ENCODE measurements at regions not wholly inside any gene's neighbourhood (a gene's known extent, or its start where the extent isn't known, plus 50 kb on each side); places are given as distances from the start of the nearest gene placed in this dataset.
"Not testable (repeated sequence)": the region's sequence is repeated elsewhere in the genome, so short reads cannot be mapped to it uniquely, and the experiment has no call there.

DNA sequence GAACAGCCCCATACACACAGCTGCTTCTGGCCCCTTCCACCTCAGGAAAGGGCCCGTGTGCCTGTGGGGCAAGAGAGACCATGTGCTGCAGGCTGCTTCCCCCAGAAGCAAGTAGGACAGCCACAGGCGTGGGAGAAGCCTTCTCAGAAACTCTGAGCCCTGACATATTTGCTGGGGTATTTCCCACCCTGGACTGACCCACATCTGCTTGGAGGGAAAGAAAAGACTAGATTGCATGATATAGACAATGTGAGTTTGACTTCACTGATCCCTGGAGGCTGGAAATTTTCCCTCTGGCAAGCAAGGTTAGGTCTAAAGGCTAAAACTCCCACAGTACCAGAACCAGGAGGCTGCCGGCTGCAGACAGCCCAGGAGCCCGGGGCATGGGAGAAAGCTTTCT, 213.3 kb upstream of the SSTR4 start:
- no peak for DNase-seq

DNA sequence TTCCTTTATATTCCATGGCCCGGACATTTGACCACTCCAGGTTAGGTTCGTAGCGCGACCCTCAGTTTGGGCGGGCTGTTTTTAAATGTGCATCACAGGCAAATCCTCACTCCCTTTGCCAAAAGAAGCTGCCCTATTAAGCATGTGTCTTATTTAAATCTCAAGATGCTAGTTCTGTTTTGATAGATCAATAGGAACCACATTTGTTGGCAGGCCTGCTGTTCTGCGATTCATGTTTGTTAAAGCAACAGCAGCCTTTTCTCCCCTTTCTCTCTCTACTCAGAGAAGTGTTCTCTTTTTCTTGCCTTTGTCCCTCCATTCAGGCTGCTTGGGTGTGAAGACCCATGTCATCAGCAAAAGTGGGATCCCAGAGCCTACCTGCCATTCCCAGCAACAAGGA, 212.0 kb upstream of the SSTR4 start:
- DNase-seq: no peak

DNA sequence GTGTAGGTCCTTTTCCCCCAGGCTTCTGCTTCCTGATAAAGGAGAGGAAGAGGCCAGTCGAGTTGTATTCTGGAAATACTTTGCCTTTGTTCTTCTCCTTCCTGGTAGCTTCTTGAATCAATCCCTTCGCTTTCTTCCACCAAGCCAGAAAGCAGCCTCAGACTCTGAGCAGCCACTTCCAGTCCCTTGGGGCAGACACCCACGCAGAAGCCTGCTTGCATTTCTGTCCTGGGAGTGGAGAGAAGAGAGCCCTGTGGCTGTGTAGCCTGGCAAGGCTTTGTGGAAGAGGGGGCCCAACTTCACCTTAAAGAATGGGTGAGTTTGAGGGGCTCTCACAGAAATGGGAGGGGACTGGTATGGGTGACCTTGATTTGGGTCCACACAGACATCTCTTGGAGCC, 211.0 kb upstream of the SSTR4 start:
- no peak for DNase-seq

DNA sequence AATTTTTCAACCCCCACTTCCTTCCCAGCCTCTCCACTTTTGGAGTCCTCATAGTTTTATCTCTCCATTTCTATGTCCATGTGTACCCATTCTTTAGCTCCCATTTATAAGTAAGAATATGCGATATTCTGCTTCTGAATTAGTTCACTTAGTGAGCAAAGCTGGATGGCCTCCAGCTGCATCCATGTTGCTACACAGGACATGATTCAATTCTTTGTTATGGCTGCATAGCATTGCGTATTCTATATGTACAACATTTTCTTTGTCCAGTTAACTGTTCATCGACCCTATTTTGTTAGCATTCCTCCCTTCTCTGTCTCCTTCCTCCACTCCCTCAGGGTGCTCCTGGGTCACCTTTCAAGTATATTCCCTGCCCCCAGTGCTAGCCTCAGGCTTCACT, 210.0 kb upstream of the SSTR4 start:
- no peak for DNase-seq

DNA sequence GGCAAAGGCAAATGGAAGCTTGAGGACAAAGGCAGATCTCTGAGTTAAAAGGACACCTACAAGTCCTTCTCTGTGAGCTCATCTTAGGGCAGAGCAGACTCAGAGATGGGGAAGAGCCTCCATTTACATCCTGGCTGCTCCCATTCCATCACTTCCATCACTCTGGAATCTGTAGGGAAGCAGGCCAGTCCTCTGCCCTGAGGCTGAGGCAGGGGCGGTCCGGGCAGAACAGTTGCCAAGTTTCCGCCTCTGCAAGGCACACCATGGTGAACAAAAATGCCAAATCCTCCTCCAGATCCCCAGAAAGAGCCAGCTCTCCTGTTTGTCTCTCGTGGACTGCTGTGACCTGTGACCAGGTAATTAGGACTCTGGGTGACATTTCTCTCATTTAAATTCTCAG, 209.6 kb upstream of the SSTR4 start:
- no peak for DNase-seq

DNA sequence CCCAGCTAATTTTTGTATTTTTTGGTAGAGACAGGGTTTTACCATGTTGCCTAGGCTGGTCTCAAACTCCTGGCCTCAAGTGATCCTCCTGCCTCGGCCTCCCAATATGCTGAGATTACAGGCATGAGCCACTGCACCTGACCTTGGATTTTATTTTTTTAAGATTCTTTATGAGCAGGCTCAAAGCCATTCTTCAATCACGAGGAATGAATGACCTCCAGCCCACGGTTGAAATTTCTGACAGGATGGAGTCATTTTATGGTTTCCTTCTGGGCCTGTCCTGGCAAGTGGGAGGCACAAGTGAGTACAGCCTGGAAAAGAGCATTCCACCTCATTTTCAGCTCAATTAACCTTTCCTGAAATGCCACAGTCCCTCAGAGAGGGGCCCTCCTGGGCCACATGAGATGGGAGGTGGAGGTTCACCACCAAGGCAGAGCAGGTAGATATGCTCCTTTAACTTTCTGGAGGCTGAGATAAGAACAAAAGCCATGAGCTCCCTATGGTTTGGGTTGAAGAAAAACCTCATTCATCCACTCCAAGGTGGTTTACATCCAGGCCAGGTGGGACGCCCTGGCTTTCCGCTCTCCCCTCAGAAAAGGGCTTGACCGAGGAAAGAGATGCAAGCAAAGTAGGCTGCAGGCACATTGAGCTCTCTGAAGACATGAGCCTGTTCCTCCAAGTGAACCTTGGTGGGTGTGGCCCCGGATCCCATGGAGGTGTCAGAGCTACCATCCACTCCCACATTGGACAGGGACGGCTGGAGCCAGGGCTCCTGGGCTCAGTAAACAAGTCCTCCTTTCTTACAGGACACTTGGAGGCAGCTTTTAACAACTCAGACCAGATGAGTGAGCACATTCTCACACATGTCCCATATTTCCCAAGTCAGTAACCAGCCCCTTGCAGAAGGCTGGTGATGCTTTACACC, 208.5 kb upstream of the SSTR4 start:
- DNase-seq: no peak

DNA sequence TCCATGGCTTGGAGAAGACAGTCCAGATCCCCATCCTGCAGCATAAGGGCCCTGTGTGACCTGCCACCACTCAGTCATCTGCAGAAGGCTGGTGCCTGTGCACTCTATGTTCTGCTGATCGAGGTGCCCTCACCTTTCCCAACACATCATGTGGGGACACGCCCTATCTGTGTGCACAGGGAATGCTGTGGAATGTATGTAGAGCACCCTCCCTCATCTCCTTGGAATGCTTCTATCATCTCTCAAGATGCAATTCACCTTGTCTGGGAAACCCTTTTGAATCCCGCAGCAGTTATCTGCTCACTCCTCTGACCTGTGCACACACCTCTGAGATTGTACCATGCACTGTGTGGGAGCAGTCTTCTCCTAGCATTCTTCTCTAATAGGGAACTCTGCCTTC, 207.2 kb upstream of the SSTR4 start:
- no peak for DNase-seq

DNA sequence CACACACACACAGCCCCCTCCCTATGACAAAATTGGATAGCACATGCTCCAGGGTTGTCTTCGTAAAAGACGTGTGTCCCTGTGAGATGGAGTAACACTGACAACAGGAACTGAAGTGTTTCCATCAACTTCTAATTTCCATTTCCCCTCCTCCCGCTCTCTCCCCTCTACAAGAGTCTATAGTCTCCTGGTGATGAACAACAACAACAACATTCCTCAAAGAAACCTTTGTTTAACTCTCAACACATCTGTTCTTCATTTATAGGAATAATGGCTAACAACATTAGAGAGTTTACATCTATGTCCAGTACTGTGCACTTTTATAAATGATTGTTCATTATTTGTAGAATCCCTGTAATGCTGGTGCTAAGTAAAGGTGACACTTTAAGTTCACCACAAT, 205.8 kb upstream of the SSTR4 start:
- no peak for DNase-seq

DNA sequence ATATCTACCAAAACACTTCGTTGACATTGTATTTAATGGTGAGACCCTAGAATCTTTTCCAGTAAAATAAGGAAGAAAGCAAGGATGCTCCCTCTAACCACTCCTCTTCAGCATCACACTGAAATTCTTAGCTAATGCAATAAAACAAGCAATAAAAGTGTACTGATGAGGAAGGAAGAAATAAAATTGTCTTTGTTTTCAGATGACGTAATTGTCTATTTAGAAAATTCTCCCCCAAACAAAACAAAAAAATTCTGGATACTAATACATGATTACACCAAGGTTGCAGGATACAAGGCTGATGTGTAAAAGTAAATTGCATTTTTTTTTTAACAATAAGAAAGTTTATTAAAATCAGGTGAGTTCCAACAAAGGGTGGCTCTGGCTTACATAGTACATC, 205.0 kb upstream of the SSTR4 start:
- DNase-seq: no peak

DNA sequence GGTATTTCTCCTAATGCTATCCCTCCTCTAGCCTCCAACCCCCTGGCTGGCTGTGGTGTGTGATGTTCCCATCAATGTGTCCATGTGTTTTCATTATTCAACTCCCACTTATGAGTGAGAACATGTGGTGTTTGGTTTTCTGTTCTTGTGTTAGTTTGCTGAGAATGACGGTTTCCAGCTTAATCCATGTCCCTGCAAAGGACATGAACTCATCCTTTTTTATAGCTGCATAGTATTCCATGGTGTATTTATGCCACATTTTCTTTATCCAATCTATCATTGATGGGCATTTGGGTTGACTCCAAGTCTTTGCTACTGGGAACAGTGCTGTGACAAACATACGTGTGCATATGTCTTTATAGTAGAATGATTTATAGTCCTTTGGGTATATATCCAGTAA, 204.4 kb upstream of the SSTR4 start:
- DNase-seq: not testable (repeated sequence)

DNA sequence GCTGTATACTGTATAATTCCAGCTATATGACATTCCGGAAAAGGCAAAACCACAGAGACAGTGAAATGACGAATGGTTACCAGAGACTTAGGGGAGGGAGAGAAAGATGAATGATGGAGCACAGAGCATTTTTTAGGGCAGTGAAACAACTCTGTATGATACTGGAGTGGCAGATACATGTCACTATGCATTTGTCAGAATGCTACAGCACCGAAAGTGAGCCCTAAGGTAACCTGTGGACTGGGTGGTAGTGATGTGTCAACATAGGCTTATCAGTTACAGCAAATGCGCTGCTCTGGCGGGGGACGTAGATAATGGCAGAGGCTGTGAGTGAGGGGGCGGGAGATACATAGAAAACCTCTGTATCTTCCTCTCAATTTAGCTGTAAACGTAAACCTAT, 201.3 kb upstream of the SSTR4 start:
- DNase-seq: no peak

DNA sequence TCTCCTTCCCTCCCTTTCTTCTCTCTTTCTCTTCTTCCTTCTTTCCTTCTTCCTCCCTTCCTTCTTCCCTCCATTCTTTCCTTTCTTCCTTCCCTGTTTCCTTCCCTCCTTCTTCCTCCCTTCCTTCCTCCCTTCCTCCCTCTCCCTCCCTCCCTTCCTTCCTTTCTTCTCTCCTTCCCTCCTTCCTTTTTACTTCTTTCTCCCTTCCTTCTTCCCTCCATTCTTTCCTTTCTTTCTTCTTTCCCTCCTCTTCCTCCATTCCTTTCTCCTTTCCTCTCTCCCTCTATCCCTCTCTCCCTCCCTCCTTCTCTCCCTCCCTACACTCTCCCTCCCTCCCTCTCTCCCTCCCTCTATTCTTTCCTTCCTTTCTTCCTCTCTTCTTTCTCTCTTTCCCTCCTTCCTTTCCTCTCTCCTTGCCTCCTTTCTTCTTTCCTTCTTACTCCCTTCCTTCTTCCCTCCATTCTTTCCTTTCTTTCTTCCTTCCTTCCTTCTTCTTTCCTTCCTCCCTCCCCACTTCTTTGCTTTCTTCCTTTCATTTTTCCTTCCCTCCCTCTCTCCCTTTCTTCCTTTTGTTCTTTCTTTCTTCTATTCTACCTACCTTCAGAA, 200.4 kb upstream of the SSTR4 start:
- DNase-seq: no peak

DNA sequence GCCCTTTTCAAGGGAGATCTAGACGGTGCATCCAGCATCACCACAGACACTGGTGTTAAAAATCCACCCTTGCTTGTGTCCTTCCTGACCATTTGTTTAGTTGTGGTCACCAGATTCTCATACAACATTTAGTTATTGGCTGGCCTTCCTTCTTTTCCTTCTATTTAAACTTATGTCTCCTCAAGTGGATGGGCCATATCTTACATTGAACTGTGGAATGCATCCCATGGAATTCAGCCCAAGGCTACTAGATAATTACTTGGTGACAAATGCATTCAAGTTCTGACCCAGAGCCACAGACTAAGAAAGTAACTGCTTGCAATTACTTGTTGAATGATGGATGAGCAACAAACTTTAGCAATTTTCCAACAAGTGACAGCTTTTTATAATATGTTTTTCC, 198.9 kb upstream of the SSTR4 start:
- no peak for DNase-seq

DNA sequence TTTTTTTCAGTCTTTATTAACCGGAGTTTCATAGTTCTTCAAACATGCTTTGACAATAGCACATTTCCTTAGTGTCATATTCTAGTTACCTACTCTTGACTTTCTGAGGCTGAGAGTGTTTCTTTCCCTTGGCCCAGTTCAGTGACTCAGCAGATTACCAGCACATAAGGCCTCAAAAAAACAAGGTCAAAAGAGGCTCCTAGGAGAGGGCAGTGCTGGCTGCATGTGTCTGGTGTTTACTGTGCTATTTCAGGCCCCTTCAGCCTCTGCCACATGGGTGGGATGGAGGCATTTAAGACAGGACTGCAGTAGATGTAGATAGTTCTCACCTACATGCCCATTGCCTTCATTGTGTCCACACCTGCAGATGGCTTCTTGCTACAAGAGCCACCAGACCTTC, 198.2 kb upstream of the SSTR4 start:
- no peak for DNase-seq

DNA sequence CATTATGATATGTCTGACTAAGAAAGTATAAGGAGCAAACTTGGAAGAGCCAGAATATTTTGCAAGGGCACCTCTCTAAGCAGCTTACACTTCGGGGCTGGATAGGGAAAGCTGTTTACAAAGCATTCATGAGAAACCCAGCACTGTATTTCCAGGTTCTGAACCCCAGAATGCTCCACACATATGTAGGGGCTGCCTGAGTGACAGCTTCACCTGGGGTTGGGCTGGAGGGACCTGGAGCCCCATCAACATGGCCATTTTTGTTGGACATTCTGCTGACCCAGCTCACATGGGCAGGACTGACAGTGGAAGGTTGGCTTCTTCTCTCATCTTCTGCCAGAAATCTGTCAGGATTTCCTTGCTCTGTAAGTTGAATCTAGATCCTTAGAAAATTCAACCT, 197.1 kb upstream of the SSTR4 start:
- DNase-seq: no peak

DNA sequence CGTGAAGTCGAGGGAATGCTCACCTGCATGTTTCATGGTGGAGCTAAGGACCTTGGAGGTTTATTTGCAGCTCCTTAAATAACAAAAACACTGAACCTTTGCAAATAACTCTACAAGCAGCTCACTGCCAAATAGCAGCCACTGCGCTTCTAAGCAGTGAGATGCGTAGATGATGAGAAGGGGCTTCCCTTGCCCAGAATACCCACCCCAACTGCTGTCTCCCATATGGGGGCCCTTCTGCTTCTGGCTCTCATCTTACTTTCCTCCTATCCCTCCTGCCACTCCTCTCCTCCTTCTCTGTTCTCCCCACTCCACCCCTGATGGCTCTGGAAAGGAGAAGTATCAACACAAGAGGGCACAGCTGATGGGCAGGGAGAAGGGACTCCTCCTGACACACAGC, 193.3 kb upstream of the SSTR4 start:
- DNase-seq: no peak

DNA sequence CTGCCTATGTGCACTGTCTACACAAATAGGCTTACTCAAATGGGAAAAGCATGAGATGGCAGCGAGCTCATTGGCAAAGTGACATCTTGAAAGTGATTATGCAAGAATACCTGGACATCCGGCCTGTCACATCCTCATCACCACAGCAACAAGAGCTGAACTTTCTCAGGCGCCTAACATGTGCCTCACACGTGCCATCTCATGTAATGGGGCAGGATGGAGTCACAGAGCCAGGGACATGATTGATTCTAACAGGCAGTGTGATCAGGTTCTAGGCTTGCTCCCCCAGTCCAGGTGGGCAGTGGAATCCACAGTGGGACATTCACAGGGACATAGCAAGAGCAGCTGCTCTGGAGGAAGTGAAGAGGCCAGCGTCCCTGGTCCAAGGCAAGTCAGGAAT, 192.3 kb upstream of the SSTR4 start:
- no peak for DNase-seq

DNA sequence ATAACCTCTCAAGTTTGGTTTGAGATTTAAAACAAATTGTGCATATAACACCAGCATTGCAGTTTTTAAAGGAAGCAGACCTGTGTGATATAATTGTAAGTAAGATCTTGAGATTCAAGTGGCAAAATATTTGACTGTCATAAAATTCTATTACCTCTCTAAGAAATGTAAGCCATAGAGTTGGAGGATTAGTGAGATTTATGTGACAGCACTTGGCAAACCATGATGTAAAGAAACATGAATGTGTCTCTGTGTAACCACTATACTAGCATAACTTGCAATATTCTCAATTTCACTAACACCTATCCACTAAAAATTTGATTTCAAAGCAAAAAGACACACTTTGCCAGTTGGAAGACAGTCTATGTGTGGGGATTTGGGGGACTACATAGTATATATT, 190.2 kb upstream of the SSTR4 start:
- DNase-seq: no peak

DNA sequence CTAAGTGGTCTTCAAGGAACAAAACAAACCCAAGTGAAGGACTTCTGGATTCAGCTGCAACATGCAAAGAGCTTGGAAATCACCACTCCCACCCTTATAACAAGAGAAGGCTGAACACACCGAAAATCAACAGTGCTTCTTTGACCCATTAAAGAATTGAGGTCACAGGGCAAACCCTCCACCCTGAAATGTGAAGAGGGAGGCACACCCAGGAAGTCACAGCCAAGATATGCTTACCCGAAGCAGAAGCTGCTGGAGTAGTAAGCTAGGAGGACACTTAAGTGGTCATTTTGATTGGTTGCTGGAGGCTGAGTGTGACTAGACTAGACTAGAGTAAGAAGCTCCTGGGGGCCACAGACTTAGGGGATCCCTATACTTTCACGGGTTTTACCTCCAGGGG, 188.2 kb upstream of the SSTR4 start:
- DNase-seq: no peak

DNA sequence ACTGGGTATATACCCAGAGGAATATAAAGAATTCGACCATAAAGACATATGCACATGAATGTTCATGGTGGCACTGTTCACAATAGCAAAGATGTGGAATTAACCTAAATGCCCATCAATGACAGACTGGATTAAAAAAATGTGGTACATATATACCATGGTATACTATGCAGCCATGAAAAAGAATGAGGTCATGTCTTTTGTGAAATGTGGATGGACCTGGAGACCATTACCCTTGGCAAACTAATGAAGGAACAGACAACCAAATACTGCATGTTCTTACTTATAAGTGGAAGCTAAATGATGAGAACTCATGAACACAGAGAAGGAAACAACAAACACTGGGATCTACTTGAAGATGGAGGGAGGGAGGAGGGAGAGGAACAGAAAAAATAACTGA, 186.7 kb upstream of the SSTR4 start:
- no peak for DNase-seq

DNA sequence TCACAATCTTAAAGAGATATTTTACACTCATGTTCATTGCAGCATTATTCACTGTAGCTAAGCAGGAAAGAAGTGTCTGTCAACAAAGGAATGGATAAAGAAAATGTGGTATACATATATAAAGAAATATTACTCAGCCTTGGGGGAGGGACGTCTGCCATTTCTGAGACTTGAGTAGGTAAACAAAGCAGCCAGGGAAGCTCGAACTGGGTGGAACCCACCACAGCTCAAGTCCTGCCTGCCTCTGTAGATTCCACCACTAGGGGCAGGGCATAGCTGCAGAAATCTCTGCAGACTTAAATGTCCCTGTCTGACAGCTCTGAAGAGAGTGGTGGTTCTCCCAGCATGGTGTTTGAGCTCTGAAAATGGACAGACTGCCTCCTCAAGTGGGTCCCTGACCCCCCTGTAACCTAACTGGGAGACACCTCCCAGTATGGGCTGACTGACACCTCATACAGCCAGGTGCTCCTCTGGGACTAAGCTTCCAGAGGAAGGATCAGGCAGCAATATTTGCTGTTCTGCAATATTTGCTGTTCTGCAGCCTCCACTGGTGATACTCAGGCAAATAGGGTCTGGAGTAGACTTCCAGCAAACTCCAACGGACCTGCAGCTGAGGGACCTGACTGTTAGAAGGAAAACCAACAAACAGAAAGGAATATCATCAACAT, 183.3 kb upstream of the SSTR4 start:
- DNase-seq: peak in 1 of 5 experiments; percentile 3

DNA sequence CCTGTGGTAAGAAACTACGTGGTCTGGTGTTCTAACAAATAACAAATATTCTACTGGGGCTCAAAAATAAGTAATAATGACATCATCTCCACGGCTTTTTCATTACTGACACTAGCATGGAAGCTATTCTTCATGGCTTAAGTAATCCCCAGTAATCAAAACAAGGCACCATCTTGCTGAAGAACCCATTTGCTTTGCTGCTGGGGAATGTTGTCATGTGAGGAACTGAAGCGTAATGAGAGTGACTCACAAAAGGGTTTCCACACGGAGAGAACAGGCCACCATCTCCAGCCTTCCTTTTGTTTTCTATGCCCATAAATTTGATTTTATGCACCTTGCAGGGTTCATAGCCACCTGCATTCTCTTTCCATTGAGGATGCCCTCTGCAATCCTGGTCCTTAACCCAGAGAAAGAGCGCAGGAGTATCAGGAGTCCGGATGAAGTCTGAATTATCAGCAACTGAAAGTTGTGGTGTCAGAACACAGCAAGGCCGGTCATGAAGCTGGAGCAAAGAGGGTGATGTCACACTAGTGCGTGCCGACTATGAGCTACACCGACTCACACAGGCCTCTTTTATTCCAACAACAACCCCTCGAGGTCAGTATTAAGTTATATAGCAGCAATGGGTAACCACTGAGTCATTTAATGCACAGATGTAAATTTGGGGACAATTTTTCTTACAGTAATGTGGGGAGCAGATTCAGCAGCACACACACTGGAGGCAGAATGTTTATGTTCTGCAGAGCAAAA, 173.7 kb upstream of the SSTR4 start:
- DNase-seq: no peak

DNA sequence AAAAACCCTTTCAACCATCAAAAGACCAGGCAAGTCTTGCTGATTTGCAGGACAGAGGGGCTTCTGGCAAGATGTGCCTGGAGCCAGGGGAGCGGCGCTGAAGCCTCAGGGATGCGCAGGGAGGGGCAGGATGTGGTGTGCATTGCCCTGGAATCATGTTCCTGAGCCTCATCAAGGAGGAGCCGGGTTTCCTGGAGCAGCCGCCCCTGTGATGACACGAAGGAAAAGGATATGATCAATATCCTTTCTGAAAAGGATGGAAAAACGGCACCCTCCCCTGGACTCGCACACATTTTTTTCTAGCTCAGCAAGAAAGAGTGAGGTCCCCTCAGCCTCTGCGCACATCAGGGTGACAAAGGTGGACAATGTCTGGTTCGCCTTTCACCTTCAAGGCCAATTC, 173.1 kb upstream of the SSTR4 start:
- no peak for DNase-seq
